ENCODE measurements at regions not wholly inside any gene's neighbourhood (a gene's known extent, or its start where the extent isn't known, plus 50 kb on each side); places are given as distances from the start of the nearest gene placed in this dataset.

DNA sequence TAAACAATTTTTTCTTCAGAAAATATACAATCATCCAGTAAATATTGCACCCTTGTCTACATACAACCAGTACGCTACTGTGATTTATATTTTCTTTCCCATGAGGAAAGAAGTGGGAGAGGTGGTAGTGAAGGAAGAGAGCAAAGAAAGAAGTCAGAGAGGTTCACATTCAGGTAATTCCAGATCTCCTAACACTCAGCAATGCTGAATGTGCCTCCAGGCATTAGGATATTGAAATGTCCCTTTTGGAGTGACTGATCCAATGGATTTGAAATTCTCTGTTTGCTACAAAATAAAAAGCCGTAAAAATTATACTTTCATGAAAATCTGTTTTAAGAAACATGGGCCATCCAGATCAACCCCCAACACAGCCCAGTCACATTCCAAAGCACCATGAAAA lies 211.9 kb upstream of the NR3C2 start:
- no peak overlapping the region for H4K5ac ChIP-seq (ENCODE audit: insufficient read length, low read depth, low read length)
- H3K79me1 ChIP-seq (ENCODE audit: low read depth, low read length), result no peaks in the 10 kb centered on the region
- H3K14ac ChIP-seq (ENCODE audit: insufficient read length), result no peak overlapping the region
- no peaks in the 10 kb centered on the region for H3K23me2 ChIP-seq (ENCODE audit: low read depth, low read length)
- H3K18ac ChIP-seq (ENCODE audit: extremely low read depth, low read length), result no peak overlapping the region
- ChIA-PET CTCF (ENCODE audit: partially characterized antibody) (no interaction called here), POLR2A (ENCODE audit: partially characterized antibody) (no interaction called here)
- FAIRE-seq, result no peak
- H3K4me2 ChIP-seq (ENCODE audit: insufficient read depth in 1 of 2, low read depth in 2 of 2, low read length in 2 of 2), result no peak overlapping the region
- H3K56ac ChIP-seq (replicated peaks; ENCODE audit: insufficient read length, low read depth, low read length), result no peak overlapping the region
- WGBS, 2 experiments (ENCODE audit: extremely low coverage in 1 of 2, insufficient coverage in 1 of 2, insufficient read length in 1 of 2, insufficient replicate concordance in 2 of 2, low coverage in 1 of 2, low lambda C conversion rate in 2 of 2, missing lambda C conversion rate in 1 of 2), result 96% methylated on average over 2 of the region's 2 CpGs; no CpG with 5 or more reads in 1 of the 2 experiments
- no peak overlapping the region for H2BK12ac ChIP-seq (ENCODE audit: low read depth, low read length)
- H3K4me1 ChIP-seq (replicated peaks in 1 of 4; ENCODE audit: control insufficient read depth in 3 of 4, insufficient read depth in 4 of 4, low read length in 3 of 4), result peaks cover 0 to 3% (median 0%) of the 10 kb centered on the region in 4 experiments; a peak in 2 of 7 replicates
- no peak overlapping the region for H2AK5ac ChIP-seq (ENCODE audit: low read depth, low read length)
- no peak overlapping the region for H3K4me3 ChIP-seq (ENCODE audit: extremely low read depth in 1 of 4, insufficient read depth in 2 of 4, low read depth in 3 of 4, low read length in 4 of 4)
- H4K20me1 ChIP-seq (replicated peaks in 1 of 2; ENCODE audit: control insufficient read depth in 1 of 2, insufficient read depth in 2 of 2, low read length in 2 of 2), result no peaks in the 10 kb centered on the region
- H3K79me2 ChIP-seq (ENCODE audit: control insufficient read depth in 1 of 2, insufficient read depth in 2 of 2, low read length in 2 of 2), result no peaks in the 10 kb centered on the region
- no peak overlapping the region for H3K27ac ChIP-seq (ENCODE audit: low read depth, low read length)
- no peak overlapping the region for H2BK5ac ChIP-seq (ENCODE audit: low read depth, low read length)
- no peaks in the 10 kb centered on the region for H3K27me3 ChIP-seq (replicated peaks in 1 of 4; ENCODE audit: control insufficient read depth in 3 of 4, extremely low read depth in 1 of 4, insufficient read depth in 3 of 4, low read length in 3 of 4)
- H4K8ac ChIP-seq (ENCODE audit: extremely low read depth, insufficient read depth, low read length), result no peak overlapping the region
- no peak overlapping the region for H2BK15ac ChIP-seq (ENCODE audit: low read length)
- no peak overlapping the region for H3K4ac ChIP-seq (replicated peaks; ENCODE audit: insufficient read length, low read depth, low read length)
- no peak overlapping the region for H4K91ac ChIP-seq (replicated peaks; ENCODE audit: insufficient read length, low read length)
- no peak overlapping the region for H2AFZ ChIP-seq (ENCODE audit: low read length)
- H3K9ac ChIP-seq (replicated peaks in 1 of 4; ENCODE audit: extremely low read depth in 1 of 4, low read depth in 3 of 4, low read length in 3 of 4), result no peak overlapping the region
- no peak overlapping the region for H2BK20ac ChIP-seq (ENCODE audit: low read length)
- no peaks in the 10 kb centered on the region for H3K9me3 ChIP-seq (ENCODE audit: insufficient read depth in 2 of 2, low read depth in 1 of 2, low read length in 1 of 2)
- H2BK120ac ChIP-seq (replicated peaks; ENCODE audit: low read depth, low read length), result no peak overlapping the region
- DNase-seq (ENCODE audit: low read depth in 1 of 2, low spot score in 2 of 2), result no peak
- no peaks in the 10 kb centered on the region for H3K36me3 ChIP-seq (ENCODE audit: control insufficient read depth in 2 of 4, insufficient read depth in 4 of 4, low read length in 3 of 4)
- no peak overlapping the region for H3K23ac ChIP-seq (ENCODE audit: insufficient read length)
- no peak for TF ChIP-seq SAP30 (IDR thresholded peaks at IDR 0.05; ENCODE audit: insufficient read depth, insufficient replicate concordance, low read length)
- TF ChIP-seq GTF2F1 (IDR thresholded peaks at IDR 0.05; ENCODE audit: borderline replicate concordance, low read depth, low read length), result no peak
- TF ChIP-seq, protein P1, sequence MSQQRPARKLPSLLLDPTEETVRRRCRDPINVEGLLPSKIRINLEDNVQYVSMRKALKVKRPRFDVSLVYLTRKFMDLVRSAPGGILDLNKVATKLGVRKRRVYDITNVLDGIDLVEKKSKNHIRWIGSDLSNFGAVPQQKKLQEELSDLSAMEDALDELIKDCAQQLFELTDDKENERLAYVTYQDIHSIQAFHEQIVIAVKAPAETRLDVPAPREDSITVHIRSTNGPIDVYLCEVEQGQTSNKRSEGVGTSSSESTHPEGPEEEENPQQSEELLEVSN (IDR thresholded peaks at IDR 0.05), result no peak
- no peak for TF ChIP-seq NRF1 (IDR thresholded peaks at IDR 0.05; ENCODE audit: low read depth, low read length)
- TF ChIP-seq POLR2AphosphoS5 (IDR thresholded peaks at IDR 0.05; ENCODE audit: low read depth, low read length), result no peak
- TF ChIP-seq TCF12 (IDR thresholded peaks at IDR 0.05; ENCODE audit: low read depth, low read length), result no peak
- TF ChIP-seq ASH2L (IDR thresholded peaks at IDR 0.05; ENCODE audit: low read length), result no peak
- no peak for TF ChIP-seq HDAC6 (IDR thresholded peaks at IDR 0.05; ENCODE audit: low read depth, low read length)
- no peak for TF ChIP-seq EP300 (IDR thresholded peaks at IDR 0.05; ENCODE audit: borderline replicate concordance in 1 of 2, low read depth in 2 of 2, low read length in 2 of 2)
- TF ChIP-seq, protein P2, sequence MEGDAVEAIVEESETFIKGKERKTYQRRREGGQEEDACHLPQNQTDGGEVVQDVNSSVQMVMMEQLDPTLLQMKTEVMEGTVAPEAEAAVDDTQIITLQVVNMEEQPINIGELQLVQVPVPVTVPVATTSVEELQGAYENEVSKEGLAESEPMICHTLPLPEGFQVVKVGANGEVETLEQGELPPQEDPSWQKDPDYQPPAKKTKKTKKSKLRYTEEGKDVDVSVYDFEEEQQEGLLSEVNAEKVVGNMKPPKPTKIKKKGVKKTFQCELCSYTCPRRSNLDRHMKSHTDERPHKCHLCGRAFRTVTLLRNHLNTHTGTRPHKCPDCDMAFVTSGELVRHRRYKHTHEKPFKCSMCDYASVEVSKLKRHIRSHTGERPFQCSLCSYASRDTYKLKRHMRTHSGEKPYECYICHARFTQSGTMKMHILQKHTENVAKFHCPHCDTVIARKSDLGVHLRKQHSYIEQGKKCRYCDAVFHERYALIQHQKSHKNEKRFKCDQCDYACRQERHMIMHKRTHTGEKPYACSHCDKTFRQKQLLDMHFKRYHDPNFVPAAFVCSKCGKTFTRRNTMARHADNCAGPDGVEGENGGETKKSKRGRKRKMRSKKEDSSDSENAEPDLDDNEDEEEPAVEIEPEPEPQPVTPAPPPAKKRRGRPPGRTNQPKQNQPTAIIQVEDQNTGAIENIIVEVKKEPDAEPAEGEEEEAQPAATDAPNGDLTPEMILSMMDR (IDR thresholded peaks at IDR 0.05; ENCODE audit: control extremely low read depth in 1 of 3, insufficient read depth in 1 of 3, low read depth in 1 of 3, low read length in 3 of 3), result no peak
- TF ChIP-seq RXRA (IDR thresholded peaks at IDR 0.05; ENCODE audit: insufficient read depth, low read depth, low read length), result no peak
- no peak for TF ChIP-seq SP1 (IDR thresholded peaks at IDR 0.05; ENCODE audit: low read depth, low read length)

Data from H1 (cell line).